Trophoblast cell (in vitro differentiated cells and primary cell): ENCODE measurements at regions not wholly inside any gene's neighbourhood (a gene's known extent, or its start where the extent isn't known, plus 50 kb on each side); places are given as distances from the start of the nearest gene placed in this dataset.

ENCODE experiments used
- DNase-seq, 2 donors: peaks; one replicate each; pipeline ENCODE4 v3.0.0-alpha.2; 2016
- H2AFZ ChIP-seq: 2 replicates; pipeline ENCODE4 v1.6.1; 2013; ENCODE audit warnings: low read length, moderate library complexity, mild to moderate bottlenecking; ENCODE audit not compliant: insufficient read depth, poor library complexity
- H2AK5ac ChIP-seq: 2 replicates; pipeline ENCODE4 v1.6.1; 2013; ENCODE audit warnings: mild to moderate bottlenecking, low read length
- H2BK120ac ChIP-seq: 2 replicates; pipeline ENCODE4 v1.6.1; 2013; ENCODE audit warnings: low read length, mild to moderate bottlenecking, moderate library complexity; ENCODE audit not compliant: insufficient read depth, poor library complexity
- H2BK12ac ChIP-seq: 2 replicates; pipeline ENCODE4 v1.6.1; 2013; ENCODE audit warnings: mild to moderate bottlenecking, low read length, moderate library complexity
- H2BK5ac ChIP-seq: 2 replicates; pipeline ENCODE4 v1.6.1; 2013; ENCODE audit warnings: low read length, low read depth, moderate library complexity, mild to moderate bottlenecking; ENCODE audit not compliant: poor library complexity
- H3K14ac ChIP-seq: 2 replicates; pipeline ENCODE4 v1.6.1; 2013; ENCODE audit warnings: mild to moderate bottlenecking, low read length
- H3K18ac ChIP-seq: 2 replicates; pipeline ENCODE4 v1.6.1; 2013; ENCODE audit warnings: mild to moderate bottlenecking, low read length
- H3K23ac ChIP-seq: 2 replicates; pipeline ENCODE4 v1.6.1; 2013; ENCODE audit warnings: low read length
- H3K27ac ChIP-seq: 2 replicates; pipeline ENCODE4 v1.5.1; 2013; ENCODE audit warnings: low read depth, mild to moderate bottlenecking, inconsistent platforms, low read length, moderate library complexity
- H3K27me3 ChIP-seq: 2 replicates; pipeline ENCODE4 v1.6.1; 2013; ENCODE audit warnings: inconsistent platforms, mild to moderate bottlenecking, low read length, moderate library complexity; ENCODE audit not compliant: insufficient read depth
- H3K36me3 ChIP-seq, 2 experiments: 1 replicate in 1 of 2; 2 replicates in 1 of 2; pipeline ENCODE4 v1.6.1; 2013; ENCODE audit warnings: low read length in 2 of 2, mild to moderate bottlenecking in 2 of 2, moderate library complexity in 1 of 2; ENCODE audit not compliant: insufficient read depth in 2 of 2, control insufficient read depth in 1 of 2
- H3K4ac ChIP-seq: 2 replicates; pipeline ENCODE4 v1.6.1; 2013; ENCODE audit warnings: low read depth, mild to moderate bottlenecking, low read length, moderate library complexity
- H3K4me1 ChIP-seq, 2 experiments: 1 replicate in 1 of 2; 2 replicates in 1 of 2; pipeline ENCODE4 v1.6.1; 2013; ENCODE audit warnings: low read length in 2 of 2, mild to moderate bottlenecking in 2 of 2, moderate library complexity in 1 of 2; ENCODE audit not compliant: insufficient read depth in 2 of 2, control insufficient read depth in 1 of 2
- H3K4me2 ChIP-seq: 2 replicates; pipeline ENCODE4 v1.6.1; 2013; ENCODE audit warnings: inconsistent platforms, mild to moderate bottlenecking, low read length, moderate library complexity
- H3K4me3 ChIP-seq: 2 replicates; pipeline ENCODE4 v1.5.1; 2013; ENCODE audit warnings: mild to moderate bottlenecking, low read depth, low read length, inconsistent platforms
- H3K79me1 ChIP-seq: one replicate; pipeline ENCODE4 v1.6.1; 2013; ENCODE audit warnings: low read length
- H3K79me2 ChIP-seq: 2 replicates; pipeline ENCODE4 v1.6.1; 2013; ENCODE audit warnings: low read length, mild to moderate bottlenecking; ENCODE audit not compliant: control insufficient read depth, insufficient read depth, poor library complexity
- H3K9ac ChIP-seq: 2 replicates; pipeline ENCODE4 v1.6.1; 2013; ENCODE audit warnings: mild to moderate bottlenecking, low read length
- H3K9me3 ChIP-seq: 2 replicates; pipeline ENCODE4 v1.6.1; 2013; ENCODE audit warnings: low read depth, mild to moderate bottlenecking, control low read depth, inconsistent platforms, low read length; ENCODE audit not compliant: insufficient read depth
- H4K12ac ChIP-seq: 2 replicates; pipeline ENCODE4 v1.6.1; 2013; ENCODE audit warnings: low read depth, mild to moderate bottlenecking, low read length, moderate library complexity
- H4K8ac ChIP-seq: 2 replicates; pipeline ENCODE4 v1.6.1; 2013; ENCODE audit warnings: low read depth, mild to moderate bottlenecking, low read length, moderate library complexity
- H4K91ac ChIP-seq: one replicate; pipeline ENCODE4 v1.6.1; 2013; ENCODE audit warnings: low read depth, mild to moderate bottlenecking, low read length, moderate library complexity
- WGBS: extraction: QIAGEN DNeasy Blood & Tissue Kit; methylation state at CpG from one replicate; pipeline ENCODE4 v1.1.7; 2013; ENCODE audit warnings: missing lambda C conversion rate; ENCODE audit not compliant: insufficient read length, insufficient coverage; ENCODE audit errors: extremely low coverage; 5-methylcytosine and 5-hydroxymethylcytosine counted together

GRCh38 chr4:140252742-140253555 is 99.0 kb upstream of the MAML3 start:
- H3K18ac ChIP-seq, result peak overlapping the region; percentile 96
- peak overlapping the region; percentile 64 for H3K4me3 ChIP-seq
- no peaks in the 10 kb centered on the region for H3K36me3 ChIP-seq
- H3K79me1 ChIP-seq, result peaks cover 50% of the 10 kb centered on the region
- peak overlapping the region; percentile 82 for H4K8ac ChIP-seq
- peaks cover 4% of the 10 kb centered on the region for H3K79me2 ChIP-seq
- peak overlapping the region; percentile 32 for H2AK5ac ChIP-seq
- peak overlapping the region; percentile 85 for H2AFZ ChIP-seq
- peak overlapping the region; percentile 80 for H3K4me2 ChIP-seq
- no CpG with 5 or more reads among the region's 72 CpGs for WGBS
- H3K4me1 ChIP-seq, result peaks cover 24 to 36% of the 10 kb centered on the region in 2 experiments
- H2BK120ac ChIP-seq, result peak overlapping the region; percentile 95
- peak; percentile 56 to 73 for DNase-seq
- peak overlapping the region; percentile 86 for H3K4ac ChIP-seq
- H3K14ac ChIP-seq, result peak overlapping the region; percentile 89
- peak overlapping the region; percentile 80 for H2BK5ac ChIP-seq
- H3K27ac ChIP-seq, result peak overlapping the region; percentile 66
- H4K12ac ChIP-seq, result peak overlapping the region; percentile 95
- H3K9ac ChIP-seq, result peak overlapping the region; percentile 90
- H3K27me3 ChIP-seq, result no peaks in the 10 kb centered on the region
- peak overlapping the region; percentile 42 for H2BK12ac ChIP-seq
- H3K9me3 ChIP-seq, result no peaks in the 10 kb centered on the region
- no peak overlapping the region for H3K23ac ChIP-seq
- H4K91ac ChIP-seq, result peak overlapping the region; percentile 99

GRCh38 chr4:140252141-140252741 is 98.3 kb upstream of the MAML3 start:
- Histone ChIP-seq H4K12ac (peak overlapping the region; percentile 55), H3K4me3 (no peak overlapping the region), H3K14ac (peak overlapping the region; percentile 95), H3K4me1 (peaks cover 20 to 32% of the 10 kb centered on the region in 2 experiments), H3K4ac (peak overlapping the region; percentile 38), H4K91ac (peak overlapping the region; percentile 99), H2BK120ac (peak overlapping the region; percentile 95), H3K4me2 (peak overlapping the region; percentile 80), H3K18ac (peak overlapping the region; percentile 66), H2BK12ac (peak overlapping the region; percentile 100), H2AFZ (peak overlapping the region; percentile 31), H3K23ac (no peak overlapping the region), H2AK5ac (peak overlapping the region; percentile 75), H4K8ac (peak overlapping the region; percentile 82), H3K27ac (peak overlapping the region; percentile 66), H3K79me2 (peaks cover 4% of the 10 kb centered on the region), H3K27me3 (no peaks in the 10 kb centered on the region), H2BK5ac (peak overlapping the region; percentile 80), H3K79me1 (peaks cover 46% of the 10 kb centered on the region), H3K9ac (peak overlapping the region; percentile 5), H3K9me3 (no peaks in the 10 kb centered on the region), H3K36me3 (no peaks in the 10 kb centered on the region)
- WGBS, result no CpG with 5 or more reads among the region's 19 CpGs
- DNase-seq, result peak in 1 of 2 donors; percentile 26

- Histone ChIP-seq H3K27ac (peak overlapping the region; percentile 72), H2BK120ac (peak overlapping the region; percentile 40), H4K8ac (peak overlapping the region; percentile 40), H3K9ac (no peak overlapping the region), H3K4me3 (no peak overlapping the region), H4K12ac (no peak overlapping the region), H3K23ac (no peak overlapping the region), H3K9me3 (no peaks in the 10 kb centered on the region), H2AFZ (no peak overlapping the region), H4K91ac (peak overlapping the region; percentile 99), H3K4me2 (peak overlapping the region; percentile 15), H3K14ac (peak overlapping the region; percentile 34), H3K4ac (no peak overlapping the region), H3K79me2 (peaks cover 4% of the 10 kb centered on the region), H3K18ac (peak overlapping the region; percentile 11), H2BK12ac (peak overlapping the region; percentile 34), H2AK5ac (peak overlapping the region; percentile 16), H2BK5ac (peak overlapping the region; percentile 32), H3K79me1 (peaks cover 43% of the 10 kb centered on the region), H3K4me1 (peaks cover 20 to 29% of the 10 kb centered on the region in 2 experiments), H3K36me3 (no peaks in the 10 kb centered on the region), H3K27me3 (no peaks in the 10 kb centered on the region)
- DNase-seq, result peak; percentile 95 to 96
- no CpG with 5 or more reads among the region's 5 CpGs for WGBS
Observed at GRCh38 chr4:140251571-140251970, 97.6 kb upstream of the MAML3 start.

- no peak overlapping the region for H2AFZ ChIP-seq
- H2BK12ac ChIP-seq, result peak overlapping the region; percentile 84
- no peak overlapping the region for H3K23ac ChIP-seq
- H3K9ac ChIP-seq, result no peak overlapping the region
- peaks cover 39% of the 10 kb centered on the region for H3K79me1 ChIP-seq
- peak overlapping the region; percentile 82 for H2BK120ac ChIP-seq
- H3K4me2 ChIP-seq, result peak overlapping the region; percentile 15
- no CpG with 5 or more reads among the region's 4 CpGs for WGBS
- peak overlapping the region; percentile 37 for H3K18ac ChIP-seq
- H3K4ac ChIP-seq, result peak overlapping the region; percentile 19
- no peaks in the 10 kb centered on the region for H3K27me3 ChIP-seq
- peak overlapping the region; percentile 61 for H3K14ac ChIP-seq
- H3K79me2 ChIP-seq, result peaks cover 4% of the 10 kb centered on the region
- peaks cover 20 to 25% of the 10 kb centered on the region in 2 experiments for H3K4me1 ChIP-seq
- no peaks in the 10 kb centered on the region for H3K36me3 ChIP-seq
- H2AK5ac ChIP-seq, result peak overlapping the region; percentile 32
- H2BK5ac ChIP-seq, result peak overlapping the region; percentile 58
- peak overlapping the region; percentile 72 for H3K27ac ChIP-seq
- peak overlapping the region; percentile 56 for H4K91ac ChIP-seq
- DNase-seq, result peak; percentile 84 to 91
- H3K4me3 ChIP-seq, result no peak overlapping the region
- no peak overlapping the region for H4K12ac ChIP-seq
- peak overlapping the region; percentile 40 for H4K8ac ChIP-seq
- H3K9me3 ChIP-seq, result no peaks in the 10 kb centered on the region
Observed at GRCh38 chr4:140250989-140251552, 97.1 kb upstream of the MAML3 start.
